Thymus (tissue), 11 donors: ENCODE measurements at regions not wholly inside any gene's neighbourhood (a gene's known extent, or its start where the extent isn't known, plus 50 kb on each side); places are given as distances from the start of the nearest gene placed in this dataset.

ENCODE experiments used
- DNase-seq, 9 donors: peaks; one replicate each; pipeline ENCODE4 v3.0.0-alpha.2; 2013; ENCODE audit warnings: low spot score in 9 of 9, low read depth in 6 of 9, missing footprints in 1 of 9
- H3K27ac ChIP-seq, 2 donors: one replicate each; pipeline ENCODE4 v1.5.1; 2013; ENCODE audit warnings: control low read depth in 1 of 2, low read depth in 1 of 2, low read length in 1 of 2, mild to moderate bottlenecking in 1 of 2, moderate library complexity in 1 of 2
- H3K27me3 ChIP-seq, 2 donors: one replicate each; pipeline ENCODE4 v1.5.1; 2013; ENCODE audit warnings: low read length in 1 of 2; ENCODE audit not compliant: control insufficient read depth in 2 of 2, insufficient read depth in 1 of 2
- H3K36me3 ChIP-seq, 2 donors: one replicate each; pipeline ENCODE4 v1.5.1; 2013; ENCODE audit warnings: low read length in 1 of 2, mild to moderate bottlenecking in 1 of 2, moderate library complexity in 1 of 2; ENCODE audit not compliant: control insufficient read depth in 2 of 2, insufficient read depth in 2 of 2
- H3K4me1 ChIP-seq, 2 donors: one replicate each; pipeline ENCODE4 v1.5.1; 2013; ENCODE audit warnings: low read length in 2 of 2; ENCODE audit not compliant: control insufficient read depth in 2 of 2, insufficient read depth in 2 of 2
- H3K4me3 ChIP-seq, 2 donors: one replicate each; pipeline ENCODE4 v1.5.1; 2013; ENCODE audit warnings: low read length in 2 of 2, control low read depth in 1 of 2, mild to moderate bottlenecking in 1 of 2
- H3K9me3 ChIP-seq, 2 donors: one replicate each; pipeline ENCODE4 v1.5.1; 2013; ENCODE audit warnings: low read length in 1 of 2, mild to moderate bottlenecking in 1 of 2; ENCODE audit not compliant: control insufficient read depth in 2 of 2, insufficient read depth in 1 of 2
- WGBS: extraction: QIAGEN DNeasy Blood & Tissue Kit; methylation state at CpG from one replicate; pipeline ENCODE4 v1.1.7; 2013; 5-methylcytosine and 5-hydroxymethylcytosine counted together
- donor health status: healthy.

DNA sequence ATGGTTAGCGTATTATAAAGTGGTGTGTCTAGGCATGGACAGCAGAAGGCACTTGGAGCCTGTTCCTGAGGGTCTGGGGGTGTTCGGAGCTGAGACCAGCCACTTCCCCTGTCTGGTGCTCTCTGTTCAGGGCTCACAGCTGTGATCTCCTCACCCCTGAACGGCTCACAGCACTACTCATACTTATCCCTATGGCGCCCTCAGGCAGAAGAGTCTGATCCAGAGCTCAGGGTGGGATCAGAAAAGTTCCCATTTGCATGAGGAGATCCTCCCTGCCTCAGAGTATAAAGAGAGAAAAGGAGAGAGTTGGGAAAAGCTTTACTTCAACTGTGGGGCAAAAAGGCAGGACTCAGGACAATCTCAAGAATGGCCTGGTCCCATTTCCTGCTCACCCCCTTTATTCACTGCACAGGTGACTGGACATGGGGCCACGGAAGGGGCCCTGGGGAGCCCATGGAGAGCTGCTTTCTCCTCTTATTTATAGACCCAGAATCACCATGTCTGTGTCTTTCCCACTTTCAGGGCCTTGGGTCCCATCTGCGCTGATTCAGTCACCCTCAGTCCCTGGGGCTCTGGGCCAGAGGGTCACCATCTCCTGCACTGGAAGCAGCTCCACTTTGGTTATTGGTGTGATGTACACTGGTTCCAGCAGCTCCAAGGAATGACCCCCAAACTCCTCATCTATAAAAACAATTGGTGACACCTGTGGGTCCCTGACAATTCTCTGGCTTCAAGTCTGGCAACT, 97.0 kb upstream of the TOP3B start:
- H3K27me3 ChIP-seq: peaks cover 0 to 33% of the 10 kb centered on the region in 2 donors
- WGBS: 83% methylated on average over 6 of the region's 6 CpGs
- DNase-seq: no peak

DNA sequence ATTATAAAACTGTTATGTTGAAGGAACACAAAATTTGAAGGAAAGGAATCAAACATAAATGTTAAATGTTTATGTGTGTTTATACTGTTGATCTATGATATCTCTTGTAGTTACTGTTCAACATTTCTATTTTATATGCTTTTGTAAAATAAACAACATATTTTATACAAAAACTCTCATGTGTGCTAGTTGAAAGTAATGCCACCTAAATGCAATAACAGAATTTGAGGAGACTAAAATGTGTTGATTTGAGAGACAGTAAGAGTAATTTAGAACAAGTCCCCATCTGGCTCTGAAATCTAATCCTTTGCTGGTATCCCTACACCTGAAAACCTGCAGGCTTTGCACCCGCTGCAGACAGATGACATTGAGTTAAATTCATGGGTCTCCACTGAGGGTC, 95.7 kb upstream of the TOP3B start:
- Histone ChIP-seq H3K36me3 (no peaks in the 10 kb centered on the region), H3K27me3 (peaks cover 0 to 24% of the 10 kb centered on the region in 2 donors), H3K4me1 (no peaks in the 10 kb centered on the region), H3K9me3 (no peaks in the 10 kb centered on the region), H3K4me3 (no peak overlapping the region), H3K27ac (no peak overlapping the region)
- no peak for DNase-seq
- 71% methylated on average over 1 of the region's 1 CpG for WGBS

More for the DNA sequence above, 97.0 kb upstream of the TOP3B start:
- Histone ChIP-seq H3K36me3 (no peaks in the 10 kb centered on the region), H3K4me1 (no peaks in the 10 kb centered on the region), H3K9me3 (no peaks in the 10 kb centered on the region), H3K4me3 (no peak overlapping the region), H3K27ac (no peak overlapping the region)

DNA sequence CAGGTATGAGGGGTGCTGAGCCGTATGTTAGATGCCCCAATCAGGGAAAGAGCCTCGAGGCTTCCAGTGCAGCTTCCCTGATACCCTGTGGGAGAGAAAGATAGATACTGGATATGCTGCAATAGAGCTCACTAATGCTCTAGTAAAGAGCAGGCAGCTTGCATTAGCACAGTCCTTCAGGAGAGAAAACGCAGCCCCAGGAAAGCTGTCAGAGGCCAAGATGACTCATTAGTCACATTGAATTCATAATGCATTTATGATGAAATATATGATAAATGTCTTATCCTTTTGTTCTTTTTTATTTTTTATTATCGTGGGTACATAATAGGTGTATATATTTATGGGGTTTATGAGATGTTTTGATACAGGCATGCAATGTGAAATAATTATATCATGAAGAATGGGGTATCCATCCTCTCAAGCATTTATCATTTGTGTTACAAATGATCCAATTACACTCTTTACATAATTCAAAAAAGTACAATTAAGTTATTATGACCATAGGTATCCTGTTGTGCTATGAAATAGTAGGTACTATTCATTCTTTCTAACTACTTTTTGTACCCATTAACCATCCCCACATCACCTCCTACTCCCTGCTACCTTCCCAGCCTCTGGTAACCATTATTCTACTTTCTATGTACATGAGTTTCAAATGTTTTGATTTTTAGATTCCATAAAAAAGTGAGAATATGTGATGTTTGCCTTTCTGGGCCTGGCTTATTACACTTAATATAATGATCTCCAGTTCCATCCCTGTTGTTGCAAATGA, 94.5 kb upstream of the TOP3B start:
- H3K27ac ChIP-seq: no peak overlapping the region
- no peak overlapping the region for H3K4me3 ChIP-seq
- 76% methylated on average over 4 of the region's 4 CpGs for WGBS
- peaks cover 0 to 22% of the 10 kb centered on the region in 2 donors for H3K27me3 ChIP-seq
- no peaks in the 10 kb centered on the region for H3K36me3 ChIP-seq
- H3K9me3 ChIP-seq: no peaks in the 10 kb centered on the region
- no peaks in the 10 kb centered on the region for H3K4me1 ChIP-seq
- no peak for DNase-seq

DNA sequence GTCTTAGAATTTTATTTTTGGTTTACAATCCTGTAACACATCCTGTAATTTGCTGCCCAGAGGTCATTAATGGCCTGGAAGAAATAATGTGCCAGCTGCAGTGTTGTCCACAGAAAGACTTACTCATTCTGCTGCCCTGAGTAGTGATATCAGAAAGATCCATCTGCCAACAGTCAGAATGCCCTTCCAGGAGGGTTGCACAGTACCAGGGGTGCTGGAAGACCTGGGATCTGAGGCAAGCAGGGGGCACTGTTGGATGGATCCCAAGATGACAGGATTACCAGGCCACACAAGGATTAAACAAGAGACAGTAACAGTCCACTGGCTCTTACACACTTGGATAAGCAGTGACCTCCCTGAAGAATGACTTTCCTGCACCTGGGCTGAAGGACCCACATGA, 93.8 kb upstream of the TOP3B start:
- Histone ChIP-seq H3K27me3 (peaks cover 0 to 23% of the 10 kb centered on the region in 2 donors), H3K4me3 (no peak overlapping the region)

DNA sequence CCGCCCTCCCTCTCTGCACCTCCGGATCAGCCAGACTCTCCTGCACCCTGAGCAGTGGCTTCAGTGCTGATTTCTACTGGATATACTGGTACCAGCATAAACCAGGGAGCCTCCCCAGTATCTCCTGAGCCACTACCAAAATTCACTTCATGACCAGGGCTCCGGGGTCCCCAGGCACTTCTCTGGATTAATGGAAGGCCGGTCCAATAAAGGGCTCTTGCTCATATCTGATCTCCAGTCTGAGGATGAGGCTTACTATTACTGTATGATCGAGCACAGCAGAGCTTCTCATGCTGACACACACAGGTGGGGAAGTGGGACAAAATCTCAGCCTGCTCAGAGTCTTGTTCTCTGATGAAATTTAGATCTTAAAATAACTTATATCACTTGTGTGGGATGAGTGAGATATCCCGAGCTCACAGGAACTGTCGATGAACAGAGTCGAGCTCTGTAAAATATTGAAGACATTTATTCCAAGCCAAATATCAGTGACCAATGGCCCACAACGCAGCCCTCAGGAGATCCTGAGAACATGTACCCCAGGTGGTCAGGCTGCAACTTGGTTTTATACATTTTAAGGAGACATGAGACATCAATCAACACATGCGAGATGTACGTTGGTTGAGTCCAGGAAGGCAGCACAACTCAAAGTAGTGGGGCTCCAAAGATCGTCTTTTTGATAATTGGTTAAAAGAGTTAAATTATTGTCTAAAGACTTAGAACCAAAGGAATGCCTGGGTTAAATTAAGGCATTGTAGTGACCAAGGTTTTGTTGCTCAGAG, 93.0 kb upstream of the TOP3B start:
- no peaks in the 10 kb centered on the region for H3K9me3 ChIP-seq
- no peak overlapping the region for H3K27ac ChIP-seq
- H3K4me1 ChIP-seq: no peaks in the 10 kb centered on the region
- DNase-seq: no peak
- 90% methylated on average over 12 of the region's 12 CpGs for WGBS
- no peaks in the 10 kb centered on the region for H3K36me3 ChIP-seq
- H3K27me3 ChIP-seq: peaks cover 0 to 23% of the 10 kb centered on the region in 2 donors
- H3K4me3 ChIP-seq: no peak overlapping the region

More for the DNA sequence above, 93.8 kb upstream of the TOP3B start:
- Histone ChIP-seq H3K4me1 (no peaks in the 10 kb centered on the region), H3K36me3 (no peaks in the 10 kb centered on the region), H3K9me3 (no peaks in the 10 kb centered on the region), H3K27ac (no peak overlapping the region)
- DNase-seq: no peak

DNA sequence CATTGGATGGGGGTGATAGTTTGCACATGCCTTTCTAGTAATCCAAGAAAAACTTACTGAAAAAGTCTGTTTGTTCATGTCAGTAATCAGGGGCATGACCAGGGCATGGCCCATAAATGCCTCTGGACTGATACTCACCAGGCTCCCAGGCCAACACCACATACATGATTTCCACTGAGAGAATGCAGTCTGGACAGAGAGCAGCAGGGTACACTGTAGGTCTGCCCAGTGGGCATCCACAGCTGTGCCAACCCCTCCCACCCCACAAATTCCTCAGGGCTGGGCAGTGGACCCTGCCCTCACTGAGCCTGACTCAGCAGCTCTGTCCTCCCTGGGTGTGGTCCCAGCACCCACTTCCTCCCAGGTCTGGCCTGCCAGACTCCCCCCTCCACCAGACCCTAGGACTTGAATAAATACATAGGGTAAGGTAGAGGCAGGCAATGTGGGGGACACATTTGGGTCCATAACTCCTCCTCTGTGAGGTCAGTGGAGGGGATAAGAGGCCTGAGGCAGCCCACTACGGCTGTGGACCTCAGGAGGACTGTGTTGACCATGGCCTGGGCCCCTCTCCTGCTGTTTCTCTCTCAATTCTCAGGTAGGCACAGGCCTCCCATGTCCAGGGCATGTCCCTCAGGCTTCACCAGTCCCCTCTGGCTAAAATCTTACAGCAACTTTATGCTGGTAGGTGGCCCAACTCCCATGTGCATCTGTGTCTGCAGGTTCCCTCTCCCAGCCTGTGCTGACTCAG, 92.2 kb upstream of the TOP3B start:
- 0% methylated on average over 1 of the region's 1 CpG for WGBS

DNA sequence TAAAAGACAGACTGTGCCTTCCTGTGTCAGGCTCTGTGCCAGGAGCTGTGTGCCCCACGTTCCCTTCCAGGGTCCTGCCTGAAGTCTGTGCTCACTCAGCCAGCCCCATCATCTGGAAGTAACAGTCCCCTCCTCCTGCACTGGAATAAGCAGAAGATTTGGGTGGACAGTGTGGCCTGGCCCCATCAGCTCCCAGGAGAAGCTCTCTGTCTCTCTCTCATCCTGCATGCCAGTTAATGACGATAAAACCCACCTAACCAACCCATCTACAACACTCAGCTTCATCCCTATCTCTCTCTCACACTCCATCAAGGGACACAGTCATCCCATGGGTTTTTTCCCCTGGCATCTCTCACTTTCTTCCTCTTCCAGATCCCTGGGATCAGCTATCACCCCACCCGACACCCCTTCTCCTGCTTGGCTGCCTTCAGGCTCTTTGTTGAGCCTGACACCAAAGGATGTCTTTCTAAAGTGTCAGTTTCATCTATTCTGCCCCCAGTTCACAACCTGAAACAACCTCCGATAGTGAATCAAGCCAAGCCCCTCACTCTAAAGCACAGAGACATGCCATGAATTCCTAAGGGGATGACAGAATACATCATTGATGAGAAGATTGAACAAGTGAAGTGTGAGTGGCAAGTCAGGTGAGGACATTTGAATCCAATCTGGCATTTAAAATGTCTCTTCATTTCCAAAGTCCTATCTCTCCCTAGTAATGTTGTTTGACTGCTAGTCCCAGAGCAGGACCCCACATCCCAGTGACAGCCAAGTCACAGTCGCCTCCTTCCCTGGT, 91.4 kb upstream of the TOP3B start:
- peaks cover 0 to 19% of the 10 kb centered on the region in 2 donors for H3K27me3 ChIP-seq
- no peak overlapping the region for H3K4me3 ChIP-seq
- no peaks in the 10 kb centered on the region for H3K4me1 ChIP-seq
- 79% methylated on average over 5 of the region's 5 CpGs for WGBS
- no peaks in the 10 kb centered on the region for H3K9me3 ChIP-seq
- no peak overlapping the region for H3K27ac ChIP-seq
- H3K36me3 ChIP-seq: no peaks in the 10 kb centered on the region
- DNase-seq: no peak

More for the DNA sequence above, 92.2 kb upstream of the TOP3B start:
- Histone ChIP-seq H3K4me1 (no peaks in the 10 kb centered on the region), H3K27me3 (peaks cover 0 to 23% of the 10 kb centered on the region in 2 donors), H3K4me3 (no peak overlapping the region), H3K27ac (no peak overlapping the region), H3K9me3 (no peaks in the 10 kb centered on the region), H3K36me3 (no peaks in the 10 kb centered on the region)
- DNase-seq: no peak

DNA sequence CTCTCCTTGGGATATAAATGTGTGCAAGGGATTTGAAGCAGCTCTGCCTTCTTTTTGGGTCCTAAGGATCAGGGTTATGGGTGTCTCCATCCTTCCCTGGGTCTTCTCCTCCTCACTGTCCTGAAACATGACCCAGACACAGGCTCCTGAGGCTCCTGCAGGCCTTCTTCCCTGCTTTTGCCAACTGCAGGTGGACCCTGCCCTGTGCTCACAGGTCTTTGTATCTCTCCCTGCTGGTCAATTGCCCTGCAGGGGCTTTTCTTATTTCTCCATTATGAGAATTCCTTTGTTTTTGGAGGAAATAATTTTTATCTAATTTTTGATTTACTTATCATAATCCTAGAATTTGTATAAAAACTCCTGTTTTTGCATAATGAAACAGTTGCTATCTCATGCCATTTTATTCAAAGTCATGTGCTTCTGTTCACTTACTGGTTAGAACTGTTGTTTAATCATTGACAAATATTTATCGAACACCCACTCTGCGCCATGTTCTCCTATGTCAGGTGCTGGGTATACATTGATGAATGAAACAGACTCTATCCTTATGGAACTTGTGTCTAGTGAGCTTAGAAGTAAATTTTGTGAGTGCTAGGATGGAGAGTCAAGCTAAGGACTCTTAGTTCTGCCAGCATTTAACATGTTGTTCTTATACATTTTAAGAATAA, 89.7 kb upstream of the TOP3B start:
- H3K27me3 ChIP-seq: peaks cover 0 to 20% of the 10 kb centered on the region in 2 donors
- no peak for DNase-seq
- WGBS: 97% methylated on average over 2 of the region's 2 CpGs
- no peaks in the 10 kb centered on the region for H3K36me3 ChIP-seq
- no peaks in the 10 kb centered on the region for H3K9me3 ChIP-seq
- no peaks in the 10 kb centered on the region for H3K4me1 ChIP-seq
- no peak overlapping the region for H3K27ac ChIP-seq
- no peak overlapping the region for H3K4me3 ChIP-seq
